OCI-LY7 (cell line): ENCODE measurements at regions not wholly inside any gene's neighbourhood (a gene's known extent, or its start where the extent isn't known, plus 50 kb on each side); places are given as distances from the start of the nearest gene placed in this dataset.

Experiments used
- BruUV-seq: library from RNA; stranded (reverse); fragments of 400-500 nt; replicated peaks from 2 replicates; lab custom pipeline; 2021; lab: Mats Ljungman, UMichigan
- CTCF ChIA-PET: fragments of 300-600 bp; sonication (Branson Sonifier 250); formaldehyde crosslinking; loops from one replicate; lab custom pipeline; 2022; ENCODE audit warnings: antibody characterized with exemption; ENCODE audit not compliant: unreplicated experiment; lab: Charles Lee
- POLR2A ChIA-PET: fragments of 300-600 bp; sonication (Branson Sonifier 250); formaldehyde crosslinking; loops from one replicate; lab custom pipeline; 2022; ENCODE audit warnings: antibody characterized with exemption; lab: Charles Lee
- DNase-seq: peaks from one replicate; pipeline ENCODE4 v3.0.0-alpha.2; 2015; ENCODE audit warnings: low spot score
- H2AFZ ChIP-seq: fragments of 200-600 bp; sonication (generic), shearing (Covaris generic); 2 replicates; pipeline ENCODE4 v1.6.1; 2014; ENCODE audit warnings: mild to moderate bottlenecking, antibody characterized with exemption, low read length, moderate library complexity
- H3K27ac ChIP-seq: fragments of 200-600 bp; sonication (generic); 2 replicates; pipeline ENCODE4 v1.5.1; 2014; ENCODE audit warnings: mixed run types, low read depth, mild to moderate bottlenecking, moderate library complexity, low read length, inconsistent platforms; ENCODE audit not compliant: poor library complexity, severe bottlenecking
- H3K36me3 ChIP-seq: fragments of 200-600 bp; sonication (generic); 2 replicates; pipeline ENCODE4 v1.6.1; 2014; ENCODE audit warnings: mild to moderate bottlenecking, antibody characterized with exemption, low read length, moderate library complexity, mixed read lengths; ENCODE audit not compliant: insufficient read depth
- H3K4me1 ChIP-seq: fragments of 200-600 bp; sonication (generic); 2 replicates; pipeline ENCODE4 v1.5.1; 2014; ENCODE audit warnings: mild to moderate bottlenecking, low read length; ENCODE audit not compliant: insufficient read depth, poor library complexity, severe bottlenecking
- H3K4me2 ChIP-seq: fragments of 200-600 bp; sonication (generic); 2 replicates; pipeline ENCODE4 v1.6.1; 2014; ENCODE audit warnings: mild to moderate bottlenecking, low read length
- H3K4me3 ChIP-seq: fragments of 200-600 bp; sonication (generic); 2 replicates; pipeline ENCODE4 v1.5.1; 2014; ENCODE audit warnings: mild to moderate bottlenecking, low read depth, low read length; ENCODE audit not compliant: poor library complexity, severe bottlenecking
- H3K79me2 ChIP-seq: fragments of 200-600 bp; sonication (generic); 2 replicates; pipeline ENCODE4 v1.6.1; 2016; ENCODE audit warnings: low read depth, mild to moderate bottlenecking, low read length, moderate library complexity, mixed read lengths; ENCODE audit not compliant: insufficient read depth
- H3K9me2 ChIP-seq: fragments of 200-600 bp; sonication (generic); 2 replicates; pipeline ENCODE4 v1.6.1; 2016; ENCODE audit warnings: mild to moderate bottlenecking, low read length, mixed read lengths; ENCODE audit not compliant: insufficient read depth
- H3K9me3 ChIP-seq: fragments of 200-600 bp; sonication (generic); 2 replicates; pipeline ENCODE4 v1.6.1; 2014; ENCODE audit warnings: mild to moderate bottlenecking, mixed run types, low read length, mixed read lengths
- H4K20me1 ChIP-seq: fragments of 200-600 bp; sonication (generic); 2 replicates; pipeline ENCODE4 v1.6.1; 2014; ENCODE audit warnings: mild to moderate bottlenecking, antibody characterized with exemption, low read length, moderate library complexity, mixed read lengths; ENCODE audit not compliant: insufficient read depth
- CTCF ChIP-seq: fragments of 200-600 bp; sonication (generic); conservative IDR thresholded peaks from 2 replicates; pipeline ENCODE4 v1.5.1; 2014; ENCODE audit warnings: mild to moderate bottlenecking, antibody characterized with exemption, low read length, moderate library complexity, mixed read lengths
- EZH2phosphoT487 ChIP-seq: fragments of 200-600 bp; sonication (generic); IDR thresholded peaks from 2 replicates; pipeline ENCODE4 v1.6.1; 2018; ENCODE audit warnings: low read depth, borderline replicate concordance, mild to moderate bottlenecking, mixed run types, antibody characterized with exemption, low read length, moderate library complexity, mixed read lengths
- intact Hi-C: fragments of 100-400 bp; cut with micrococcal nuclease; formaldehyde crosslinking; loops from one replicate; pipeline ENCODE4 v1.10.0; 2022; ENCODE audit not compliant: unreplicated experiment

DNA sequence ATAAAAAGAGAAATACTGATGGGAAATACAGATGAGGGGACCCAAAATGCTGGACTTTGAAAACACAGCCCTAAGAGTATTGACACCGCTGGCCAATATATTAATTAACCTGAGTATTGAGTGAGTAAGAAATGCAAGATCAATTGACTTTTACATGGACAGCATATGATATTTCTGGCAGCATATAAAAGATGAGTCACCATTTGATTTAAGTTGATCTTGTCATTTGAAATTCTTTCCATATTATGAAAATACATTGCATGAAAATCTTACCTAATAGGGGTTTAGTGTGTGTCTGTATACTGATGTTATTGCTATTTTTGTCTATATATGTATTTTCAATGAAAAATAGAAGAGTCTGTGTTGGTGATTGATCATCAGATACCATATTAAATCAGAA is 619.6 kb downstream of the KCTD12 start:
- TF ChIP-seq CTCF (no peak), EZH2phosphoT487 (no peak)
- Histone ChIP-seq H3K9me2 (no peaks in the 10 kb centered on the region), H4K20me1 (no peaks in the 10 kb centered on the region), H3K27ac (no peak overlapping the region), H3K79me2 (no peaks in the 10 kb centered on the region), H3K4me1 (no peaks in the 10 kb centered on the region), H3K4me2 (no peak overlapping the region), H3K36me3 (no peaks in the 10 kb centered on the region), H3K9me3 (no peaks in the 10 kb centered on the region), H2AFZ (no peak overlapping the region), H3K4me3 (no peak overlapping the region)
- ChIA-PET CTCF (no interaction called here), POLR2A (no interaction called here)
- no TSS peak for BruUV-seq
- intact Hi-C loops = no loop called here
- no peak for DNase-seq

DNA sequence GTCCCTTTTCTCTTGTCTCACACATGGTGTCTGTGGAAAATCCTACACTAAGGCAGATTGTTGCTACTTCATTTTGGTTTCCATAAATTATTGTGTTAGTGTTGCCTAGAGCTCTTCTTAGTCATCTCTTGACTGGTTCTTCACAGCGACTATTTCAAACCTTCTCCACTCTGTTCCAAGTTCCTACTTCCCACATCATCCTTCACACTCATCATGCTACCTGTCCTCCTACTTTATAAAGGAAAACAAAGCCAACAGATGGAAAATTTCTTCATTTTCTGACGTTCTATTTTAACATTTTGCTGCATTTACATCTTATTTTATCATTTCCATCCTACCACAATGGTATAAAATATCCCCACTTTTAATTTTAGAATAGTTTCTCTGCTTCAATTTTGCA is 614.1 kb downstream of the LMO7 start:
- intact Hi-C loops = no loop called here
- DNase-seq = no peak
- no peaks in the 10 kb centered on the region for H3K4me1 ChIP-seq
- BruUV-seq = no TSS peak
- no peak overlapping the region for H3K4me3 ChIP-seq
- no peaks in the 10 kb centered on the region for H3K9me2 ChIP-seq
- H3K4me2 ChIP-seq = no peak overlapping the region
- no peaks in the 10 kb centered on the region for H4K20me1 ChIP-seq
- no peaks in the 10 kb centered on the region for H3K36me3 ChIP-seq
- H2AFZ ChIP-seq = no peak overlapping the region
- no peak overlapping the region for H3K27ac ChIP-seq
- no peaks in the 10 kb centered on the region for H3K79me2 ChIP-seq
- ChIA-PET CTCF (no interaction called here), POLR2A (interaction anchor here (0.6 kb wide), 1 partner anchor 39 kb away, joined by 4 read pairs; no protein-coding TSS in a partner anchor)
- no peaks in the 10 kb centered on the region for H3K9me3 ChIP-seq
- TF ChIP-seq CTCF = no peak
- no peak for TF ChIP-seq EZH2phosphoT487

DNA sequence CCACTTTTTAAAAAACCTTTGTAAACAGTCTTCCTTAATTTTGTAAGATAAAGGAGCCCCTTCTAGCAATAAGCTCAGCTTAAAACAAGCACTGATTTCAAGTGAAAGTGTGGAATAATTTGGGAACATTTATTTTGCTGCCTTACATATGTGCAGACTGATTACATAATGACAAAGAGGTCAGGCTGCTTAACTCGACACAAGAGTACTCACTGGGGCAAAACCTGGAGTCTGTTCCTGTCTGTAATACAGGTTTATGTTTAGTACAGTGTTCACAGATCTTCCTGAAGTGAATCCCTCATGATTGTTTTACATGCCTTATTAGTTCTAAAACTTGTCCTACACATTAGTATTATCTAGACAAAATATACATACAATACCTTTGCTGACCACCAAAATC is 609.8 kb downstream of the LMO7 start:
- Histone ChIP-seq H3K4me2 (no peak overlapping the region), H3K79me2 (no peaks in the 10 kb centered on the region), H3K36me3 (no peaks in the 10 kb centered on the region), H2AFZ (no peak overlapping the region), H3K4me3 (no peak overlapping the region), H3K4me1 (no peaks in the 10 kb centered on the region), H3K9me2 (no peaks in the 10 kb centered on the region), H3K9me3 (no peaks in the 10 kb centered on the region), H4K20me1 (no peaks in the 10 kb centered on the region), H3K27ac (no peak overlapping the region)
- intact Hi-C loops = no loop called here
- ChIA-PET POLR2A (no interaction called here), CTCF (no interaction called here)
- DNase-seq = no peak
- TF ChIP-seq EZH2phosphoT487 (no peak), CTCF (no peak)
- BruUV-seq = no TSS peak
